GM12878 (cell line): ENCODE measurements at regions not wholly inside any gene's neighbourhood (a gene's known extent, or its start where the extent isn't known, plus 50 kb on each side); places are given as distances from the start of the nearest gene placed in this dataset.

ENCODE experiments used
- ATAC-seq: fragments of 200-7000 bp; cut with Tn5 transposase; 3 replicates; pipeline ENCODE4 v1.9.1; 2020; ENCODE audit warnings: mild to moderate bottlenecking, moderate library complexity
- BruUV-seq: library from RNA; stranded (reverse); fragments of 400-500 nt; replicated peaks from 2 replicates; lab custom pipeline; 2021; lab: Mats Ljungman, UMichigan
- CTCF ChIA-PET: fragments of 300-600 bp; sonication (Branson Sonifier 250); formaldehyde crosslinking; extraction: SDS; loops from one replicate; lab custom pipeline; 2021; ENCODE audit warnings: inconsistent platforms; lab: Yijun Ruan, JAX
- POLR2A ChIA-PET: fragments of 350-600 bp; formaldehyde crosslinking; extraction: SDS; loops from one replicate; lab custom pipeline; 2021; ENCODE audit warnings: inconsistent platforms; lab: Charles Lee
- RAD21 ChIA-PET: fragments of 300-600 bp; sonication (Branson Sonifier 250); formaldehyde crosslinking; loops from one replicate; lab custom pipeline; 2023; ENCODE audit warnings: antibody characterized with exemption; ENCODE audit not compliant: unreplicated experiment; lab: Charles Lee
- SMC1A ChIA-PET: fragments of 300-600 bp; sonication (Branson Sonifier 250); formaldehyde crosslinking; loops from one replicate; lab custom pipeline; 2023; ENCODE audit not compliant: unreplicated experiment, uncharacterized antibody; lab: Charles Lee
- DNase-seq: peaks from one replicate; pipeline ENCODE4 v3.0.0-alpha.2; 2011; ENCODE audit warnings: low read depth, low spot score
- FAIRE-seq: peaks from 3 replicates; lab custom pipeline; 2011; peaks lifted over from hg19 to GRCh38; lab: Jason Lieb, UNC
- H2AFZ ChIP-seq: 2 replicates; pipeline ENCODE4 v1.6.0; 2011; ENCODE audit warnings: low read depth, low read length, control low read depth; ENCODE audit not compliant: control insufficient read depth
- H3K27ac ChIP-seq: 2 replicates; pipeline ENCODE4 v1.5.1; 2011; ENCODE audit warnings: control low read depth; ENCODE audit not compliant: control insufficient read depth, insufficient read depth
- H3K27me3 ChIP-seq, 2 experiments: replicated peaks in 1 of 2; 2 replicates each; pipeline versions ENCODE4 v1.6.0 to v1.6.1; 2011; ENCODE audit warnings: low read length in 1 of 2; ENCODE audit not compliant: control insufficient read depth in 2 of 2, insufficient read depth in 2 of 2
- H3K36me3 ChIP-seq, 2 experiments: 2 replicates each; pipeline ENCODE4 v1.5.1; 2011; ENCODE audit warnings: low read length in 1 of 2; ENCODE audit not compliant: control insufficient read depth in 2 of 2, insufficient read depth in 2 of 2
- H3K4me1 ChIP-seq: 2 replicates; pipeline ENCODE4 v1.6.1; 2011; ENCODE audit warnings: mild to moderate bottlenecking, low read length, moderate library complexity, mixed read lengths; ENCODE audit not compliant: control insufficient read depth, insufficient read depth
- H3K4me2 ChIP-seq: 2 replicates; pipeline ENCODE4 v1.6.0; 2011; ENCODE audit warnings: control low read depth; ENCODE audit not compliant: control insufficient read depth, insufficient read depth
- H3K4me3 ChIP-seq: fragments of 200-600 bp; sonication (generic); 2 replicates; pipeline ENCODE4 v1.5.1; 2016
- H3K79me2 ChIP-seq: 2 replicates; pipeline ENCODE4 v1.6.0; 2011; ENCODE audit warnings: low read length; ENCODE audit not compliant: control insufficient read depth, insufficient read depth
- H3K9ac ChIP-seq: 2 replicates; pipeline ENCODE4 v1.8.0; 2011; ENCODE audit warnings: low read length, control low read depth, mixed read lengths; ENCODE audit not compliant: control insufficient read depth, insufficient read depth
- H3K9me3 ChIP-seq: replicated peaks from 3 replicates; pipeline ENCODE4 v1.5.1; 2011; ENCODE audit warnings: mild to moderate bottlenecking, low read length; ENCODE audit not compliant: control insufficient read depth, insufficient read depth
- H4K20me1 ChIP-seq: 2 replicates; pipeline ENCODE4 v1.6.0; 2011; ENCODE audit not compliant: control insufficient read depth, insufficient read depth
- BCLAF1 ChIP-seq: fragments of 450-650 bp; IDR thresholded peaks from 2 replicates; pipeline ENCODE4 v1.6.1; 2017; ENCODE audit warnings: antibody characterized with exemption, mild to moderate bottlenecking, moderate library complexity
- CEBPB ChIP-seq, 2 experiments: fragments of 150-350 bp in 1 of 2; IDR thresholded peaks; 2 replicates each; pipeline ENCODE4 v1.6.1; 2012 to 2014; ENCODE audit warnings: low read depth in 2 of 2, low read length in 2 of 2, borderline replicate concordance in 1 of 2, inconsistent platforms in 1 of 2
- CHD1 ChIP-seq: IDR thresholded peaks from 2 replicates; pipeline ENCODE4 v1.6.1; 2012; ENCODE audit warnings: low read depth, low read length, improper control_type of control experiment
- CHD2 ChIP-seq: IDR thresholded peaks from 2 replicates; pipeline ENCODE4 v1.6.1; 2011; ENCODE audit warnings: low read depth, low read length, improper control_type of control experiment, borderline replicate concordance
- CHD4 ChIP-seq: fragments of 200-600 bp; sonication (generic); IDR thresholded peaks from 2 replicates; pipeline ENCODE4 v1.6.1; 2016; ENCODE audit warnings: mild to moderate bottlenecking
- CTCF ChIP-seq, 3 experiments: IDR thresholded peaks in 2 of 3; conservative IDR thresholded peaks in 1 of 3; 2 replicates each; pipeline ENCODE4 v1.5.1; 2011; ENCODE audit warnings: low read depth in 3 of 3, low read length in 3 of 3, mild to moderate bottlenecking in 3 of 3, control low read depth in 2 of 3, moderate library complexity in 2 of 3, inconsistent platforms in 1 of 3, mixed read lengths in 1 of 3; ENCODE audit not compliant: control insufficient read depth in 2 of 3, insufficient read depth in 1 of 3; ENCODE audit errors: extremely low read depth in 1 of 3
- DPF2 ChIP-seq: fragments of 450-650 bp; IDR thresholded peaks from 2 replicates; pipeline ENCODE4 v1.6.1; 2017; ENCODE audit warnings: mild to moderate bottlenecking
- ELK1 ChIP-seq: IDR thresholded peaks from 2 replicates; pipeline ENCODE4 v1.6.1; 2012; ENCODE audit warnings: low read depth, low read length, improper control_type of control experiment
- FOS ChIP-seq: IDR thresholded peaks from 3 replicates; pipeline ENCODE4 v1.6.1; 2011; ENCODE audit warnings: borderline replicate concordance; ENCODE audit not compliant: insufficient read length; ENCODE audit errors: extremely low read depth
- MEF2A ChIP-seq: IDR thresholded peaks from 2 replicates; pipeline ENCODE4 v1.6.1; 2011; ENCODE audit warnings: low read depth, mild to moderate bottlenecking, low read length, moderate library complexity; ENCODE audit not compliant: insufficient read depth
- MEF2B ChIP-seq: fragments of 450-650 bp; IDR thresholded peaks from 2 replicates; pipeline ENCODE4 v1.6.1; 2018; ENCODE audit warnings: mild to moderate bottlenecking, moderate library complexity; ENCODE audit not compliant: partially characterized antibody, poor library complexity, severe bottlenecking
- NFXL1 ChIP-seq: fragments of 450-650 bp; IDR thresholded peaks from 2 replicates; pipeline ENCODE4 v1.6.1; 2017; ENCODE audit warnings: antibody characterized with exemption, mild to moderate bottlenecking, borderline replicate concordance
- POU2F2 ChIP-seq: IDR thresholded peaks from 3 replicates; pipeline ENCODE4 v1.6.1; 2011; ENCODE audit warnings: low read depth, mild to moderate bottlenecking, low read length, borderline replicate concordance
- STAT1 ChIP-seq: fragments of 450-650 bp; conservative IDR thresholded peaks from 2 replicates; pipeline ENCODE4 v1.6.1; 2014; ENCODE audit warnings: antibody characterized with exemption, mild to moderate bottlenecking
- STAT3 ChIP-seq: IDR thresholded peaks from 2 replicates; pipeline ENCODE4 v1.6.1; 2011; ENCODE audit warnings: low read depth, low read length, improper control_type of control experiment
- TCF7 ChIP-seq: IDR thresholded peaks from 2 replicates; pipeline ENCODE4 v1.6.1; 2014; ENCODE audit warnings: antibody characterized with exemption, borderline replicate concordance
- USF2 ChIP-seq: IDR thresholded peaks from 2 replicates; pipeline ENCODE4 v1.6.1; 2011; ENCODE audit warnings: low read depth, low read length, improper control_type of control experiment, borderline replicate concordance
- in situ Hi-C: fragments of 300-500 bp; cut with MboI; formaldehyde crosslinking; loops from 9 replicates; pipeline ENCODE4 v1.14.3; 2018; ENCODE audit warnings: mixed read lengths
- intact Hi-C: fragments of 100-400 bp; cut with micrococcal nuclease; formaldehyde crosslinking; loops from one replicate; pipeline ENCODE4 v1.14.2; 2022; ENCODE audit not compliant: unreplicated experiment

- TF ChIP-seq CTCF (IDR thresholded peaks at IDR 0.05 in 2 of 3, conservative IDR thresholded peaks at IDR 0.05 in 1 of 3; ENCODE audit: control insufficient read depth in 2 of 3, extremely low read depth in 1 of 3, insufficient read depth in 1 of 3, low read depth in 3 of 3, low read length in 3 of 3) (no peak), CHD1 (no peak)
- TF ChIP-seq, all 136 proteins: peak for 0
Observed at GRCh38 chr4:123838474-123838873, 441.9 kb downstream of the SPRY1 start (continued).

- DNase-seq (no peak), FAIRE-seq (no peak), ATAC-seq (no peak)
- no peaks in the 10 kb centered on the region; a peak in 1 of 4 replicates for H3K27me3 ChIP-seq
- no peak overlapping the region for H3K4me2 ChIP-seq
- no peaks in the 10 kb centered on the region for H3K4me1 ChIP-seq
- no peaks in the 10 kb centered on the region for H3K79me2 ChIP-seq
- no peak overlapping the region for H3K9ac ChIP-seq
- in situ Hi-C loops: no loop called here
- ChIA-PET CTCF (no interaction called here), SMC1A (no interaction called here), RAD21 (no interaction called here), POLR2A (no interaction called here)
- H4K20me1 ChIP-seq: no peaks in the 10 kb centered on the region
- H3K27ac ChIP-seq: no peak overlapping the region
- H3K36me3 ChIP-seq: no peaks in the 10 kb centered on the region
- no peak overlapping the region for H3K4me3 ChIP-seq
- H3K9me3 ChIP-seq: no peaks in the 10 kb centered on the region
- BruUV-seq: no TSS peak
- no peak overlapping the region for H2AFZ ChIP-seq
- intact Hi-C loops: no loop called here
- TF ChIP-seq MEF2B (no peak), ELK1 (no peak), POU2F2 (no peak), CHD4 (no peak), CHD2 (no peak), CEBPB (IDR thresholded peaks at IDR 0.05; ENCODE audit: borderline replicate concordance in 1 of 2, low read depth in 2 of 2, low read length in 2 of 2) (no peak), FOS (no peak), TCF7 (no peak), USF2 (no peak), DPF2 (no peak), STAT1 (no peak), STAT3 (no peak), BCLAF1 (no peak), MEF2A (no peak), NFXL1 (no peak)
Observed at GRCh38 chr4:123840197-123840596, 443.6 kb downstream of the SPRY1 start.
